GM19468 (cell line): ENCODE measurements at regions not wholly inside any gene's neighbourhood (a gene's known extent, or its start where the extent isn't known, plus 50 kb on each side); places are given as distances from the start of the nearest gene placed in this dataset.
"Not testable (repeated sequence)": the region's sequence is repeated elsewhere in the genome, so short reads cannot be mapped to it uniquely, and the experiment has no call there.

ENCODE experiments used
- ATAC-seq: cut with Tn5 transposase; IDR thresholded peaks from one replicate; pipeline ENCODE4 v1.9.1; 2021; ENCODE audit warnings: mild to moderate bottlenecking, moderate library complexity, moderate number of reproducible peaks; ENCODE audit not compliant: unreplicated experiment; ENCODE audit errors: extremely low read depth

- ATAC-seq = no peak
Measured at GRCh38 chr5:57066924-57067596, 106.8 kb upstream of the GPBP1 start.

- no peak for ATAC-seq
Measured at GRCh38 chr5:57067597-57067924, 106.3 kb upstream of the GPBP1 start.

- ATAC-seq = no peak
Measured at GRCh38 chr5:57069115-57069835, 104.6 kb upstream of the GPBP1 start.

GRCh38 chr5:57072218-57072892, 101.5 kb upstream of the GPBP1 start:
- no peak for ATAC-seq

- ATAC-seq = no peak
Measured at GRCh38 chr5:57082441-57083067, 91.3 kb upstream of the GPBP1 start.

- no peak for ATAC-seq
Measured at GRCh38 chr5:57085306-57086081, 88.4 kb upstream of the GPBP1 start.

GRCh38 chr5:57087947-57088346, 85.9 kb upstream of the GPBP1 start:
- ATAC-seq = not testable (repeated sequence)

- no peak for ATAC-seq
Measured at GRCh38 chr5:57094753-57095683, 78.8 kb upstream of the GPBP1 start.

GRCh38 chr5:57097526-57097925, 76.3 kb upstream of the GPBP1 start:
- no peak for ATAC-seq

GRCh38 chr5:57102189-57102904, 71.5 kb upstream of the GPBP1 start:
- no peak for ATAC-seq

GRCh38 chr5:57102905-57103255, 71.0 kb upstream of the GPBP1 start:
- ATAC-seq = no peak

- no peak for ATAC-seq
Measured at GRCh38 chr5:57103317-57103907, 70.4 kb upstream of the GPBP1 start.

- no peak for ATAC-seq
Measured at GRCh38 chr5:57106661-57107060, 67.2 kb upstream of the GPBP1 start.

GRCh38 chr5:57111993-57112392, 61.9 kb upstream of the GPBP1 start:
- no peak for ATAC-seq

GRCh38 chr5:57113481-57113880, 60.4 kb upstream of the GPBP1 start:
- no peak for ATAC-seq

GRCh38 chr5:57117596-57117995, 56.3 kb upstream of the GPBP1 start:
- ATAC-seq = no peak

GRCh38 chr5:57119031-57119430, 54.8 kb upstream of the GPBP1 start:
- ATAC-seq = no peak

GRCh38 chr5:57124014-57124413, 49.8 kb upstream of the GPBP1 start:
- ATAC-seq = no peak
